Caco-2 (cell line): ENCODE measurements at regions not wholly inside any gene's neighbourhood (a gene's known extent, or its start where the extent isn't known, plus 50 kb on each side); places are given as distances from the start of the nearest gene placed in this dataset.

Experiments used
- BruUV-seq: library from RNA; stranded (reverse); fragments of 400-500 nt; replicated peaks from 2 replicates; lab custom pipeline; 2021; lab: Mats Ljungman, UMichigan
- CTCF ChIA-PET: fragments of 300-600 bp; sonication (Branson Sonifier 250); formaldehyde crosslinking; loops from one replicate; lab custom pipeline; 2022; ENCODE audit warnings: antibody characterized with exemption; lab: Charles Lee
- POLR2A ChIA-PET: fragments of 300-600 bp; sonication (Branson Sonifier 250); formaldehyde crosslinking; loops from one replicate; lab custom pipeline; 2022; ENCODE audit warnings: antibody characterized with exemption; lab: Charles Lee
- DNase-seq, 2 experiments: peaks; one replicate each; pipeline versions ENCODE4 v3.0.0 to v3.0.0-alpha.2; 2020 to 2022
- H3K27me3 ChIP-seq: replicated peaks from 2 replicates; pipeline ENCODE4 v1.6.0; 2011; ENCODE audit warnings: low read length; ENCODE audit not compliant: control insufficient read depth, insufficient read depth
- H3K36me3 ChIP-seq: 2 replicates; pipeline ENCODE4 v1.5.1; 2011; ENCODE audit warnings: low read length; ENCODE audit not compliant: control insufficient read depth, insufficient read depth
- H3K4me1 ChIP-seq: fragments of 250-450 bp; sonication (Bioruptor Pico); 2 replicates; pipeline ENCODE4 v1.5.1; 2020; ENCODE audit warnings: mild to moderate bottlenecking
- H3K4me3 ChIP-seq: 2 replicates; pipeline ENCODE4 v1.5.1; 2011; ENCODE audit warnings: low read depth, mild to moderate bottlenecking, control low read depth, low read length
- H3K9me3 ChIP-seq: fragments of 250-450 bp; sonication (Bioruptor Pico); 2 replicates; pipeline ENCODE4 v1.5.1; 2020; ENCODE audit warnings: mild to moderate bottlenecking, moderate library complexity
- H3K27ac Mint-ChIP-seq: one replicate; pipeline ENCODE4 v1.8.0; 2022; ENCODE audit warnings: mixed read lengths; ENCODE audit not compliant: unreplicated experiment
- H3K27me3 Mint-ChIP-seq: one replicate; pipeline ENCODE4 v1.8.0; 2022; ENCODE audit warnings: mixed read lengths; ENCODE audit not compliant: insufficient read depth, unreplicated experiment
- H3K36me3 Mint-ChIP-seq: one replicate; pipeline ENCODE4 v1.8.0; 2022; ENCODE audit warnings: mild to moderate bottlenecking, mixed read lengths; ENCODE audit not compliant: insufficient read depth, unreplicated experiment
- H3K4me1 Mint-ChIP-seq: one replicate; pipeline ENCODE4 v1.8.0; 2022; ENCODE audit warnings: low read depth, mixed read lengths; ENCODE audit not compliant: unreplicated experiment
- H3K4me3 Mint-ChIP-seq: one replicate; pipeline ENCODE4 v1.8.0; 2022; ENCODE audit warnings: mild to moderate bottlenecking, moderate library complexity, mixed read lengths; ENCODE audit not compliant: unreplicated experiment
- H3K9me3 Mint-ChIP-seq: one replicate; pipeline ENCODE4 v1.8.0; 2022; ENCODE audit warnings: mixed read lengths; ENCODE audit not compliant: unreplicated experiment
- intact Hi-C: fragments of 100-400 bp; cut with micrococcal nuclease; formaldehyde crosslinking; loops from one replicate; pipeline ENCODE4 v1.10.0; 2022; ENCODE audit not compliant: unreplicated experiment
- TF ChIP-seq, protein P1 (sequence below), 2 experiments: fragments of 200-600 bp in 1 of 2; IDR thresholded peaks; 1 replicate in 1 of 2; 2 replicates in 1 of 2; pipeline versions ENCODE4 v1.5.1 to v1.8.0; 2011 to 2022; ENCODE audit warnings: antibody characterized with exemption in 1 of 2, control low read depth in 1 of 2, inconsistent platforms in 1 of 2, low read depth in 1 of 2, low read length in 1 of 2, mild to moderate bottlenecking in 1 of 2, moderate library complexity in 1 of 2; ENCODE audit not compliant: insufficient read depth in 1 of 2, severe bottlenecking in 1 of 2, unreplicated experiment in 1 of 2

DNA sequence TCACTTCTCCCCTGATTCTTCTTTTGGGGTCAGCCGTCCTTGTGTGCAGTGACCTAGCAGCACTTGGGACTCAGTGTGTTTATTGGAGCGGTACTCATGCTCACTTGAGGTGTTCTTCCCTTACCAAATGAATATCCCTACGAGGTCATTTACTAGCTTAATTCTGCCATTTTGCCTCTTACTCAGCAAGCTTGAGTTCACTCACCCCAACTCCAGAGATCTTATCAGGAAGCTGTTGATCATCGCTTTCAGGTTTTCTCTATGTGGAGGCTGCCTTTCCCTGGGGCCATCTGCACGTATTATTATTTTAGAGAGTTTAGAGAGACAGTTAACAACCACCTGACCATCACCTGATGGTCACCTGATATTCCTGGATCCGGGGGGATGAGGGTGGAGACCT lies 1466.0 kb upstream of the GOT2 start:
- Mint-ChIP-seq H3K27ac (no peak overlapping the region), H3K4me1 (no peaks in the 10 kb centered on the region), H3K27me3 (peaks cover 6% of the 10 kb centered on the region), H3K36me3 (no peaks in the 10 kb centered on the region), H3K9me3 (no peaks in the 10 kb centered on the region), H3K4me3 (no peak overlapping the region)
- intact Hi-C loops: loop anchor here (5.0 kb wide), 1 partner anchor 788 kb away; no protein-coding TSS in a partner anchor
- DNase-seq: no peak
- Histone ChIP-seq H3K9me3 (no peaks in the 10 kb centered on the region), H3K4me1 (no peaks in the 10 kb centered on the region), H3K27me3 (no peaks in the 10 kb centered on the region), H3K36me3 (no peaks in the 10 kb centered on the region), H3K4me3 (no peak overlapping the region)
- TF ChIP-seq, protein P1, sequence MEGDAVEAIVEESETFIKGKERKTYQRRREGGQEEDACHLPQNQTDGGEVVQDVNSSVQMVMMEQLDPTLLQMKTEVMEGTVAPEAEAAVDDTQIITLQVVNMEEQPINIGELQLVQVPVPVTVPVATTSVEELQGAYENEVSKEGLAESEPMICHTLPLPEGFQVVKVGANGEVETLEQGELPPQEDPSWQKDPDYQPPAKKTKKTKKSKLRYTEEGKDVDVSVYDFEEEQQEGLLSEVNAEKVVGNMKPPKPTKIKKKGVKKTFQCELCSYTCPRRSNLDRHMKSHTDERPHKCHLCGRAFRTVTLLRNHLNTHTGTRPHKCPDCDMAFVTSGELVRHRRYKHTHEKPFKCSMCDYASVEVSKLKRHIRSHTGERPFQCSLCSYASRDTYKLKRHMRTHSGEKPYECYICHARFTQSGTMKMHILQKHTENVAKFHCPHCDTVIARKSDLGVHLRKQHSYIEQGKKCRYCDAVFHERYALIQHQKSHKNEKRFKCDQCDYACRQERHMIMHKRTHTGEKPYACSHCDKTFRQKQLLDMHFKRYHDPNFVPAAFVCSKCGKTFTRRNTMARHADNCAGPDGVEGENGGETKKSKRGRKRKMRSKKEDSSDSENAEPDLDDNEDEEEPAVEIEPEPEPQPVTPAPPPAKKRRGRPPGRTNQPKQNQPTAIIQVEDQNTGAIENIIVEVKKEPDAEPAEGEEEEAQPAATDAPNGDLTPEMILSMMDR (IDR thresholded peaks at IDR 0.05; ENCODE audit: insufficient read depth in 1 of 2, low read depth in 1 of 2, low read length in 1 of 2, severe bottlenecking in 1 of 2, unreplicated experiment in 1 of 2): no peak
- no TSS peak for BruUV-seq
- POLR2A ChIA-PET: no interaction called here
- CTCF ChIA-PET: no interaction called here

DNA sequence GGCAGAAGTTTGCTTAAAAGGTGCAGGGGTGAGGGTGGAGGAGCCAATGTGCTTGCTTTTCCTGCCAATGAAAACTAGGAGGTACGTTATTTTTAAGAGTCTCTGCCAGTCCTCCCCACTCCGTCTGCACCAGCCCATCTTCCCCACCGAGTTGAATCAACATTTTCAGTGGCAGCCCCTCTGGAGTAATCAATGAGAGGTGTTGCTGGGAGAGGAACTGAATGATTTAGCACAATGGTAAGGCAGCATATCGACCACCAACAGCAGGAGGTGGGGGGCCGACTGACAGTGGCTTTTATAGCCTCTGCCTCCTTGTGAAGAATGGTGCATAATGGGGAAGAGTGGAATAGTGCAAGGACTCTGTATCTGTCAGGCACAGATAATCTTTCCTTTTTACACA lies 1465.0 kb upstream of the GOT2 start:
- no peaks in the 10 kb centered on the region for H3K36me3 Mint-ChIP-seq
- ChIA-PET CTCF (no interaction called here), POLR2A (no interaction called here)
- no peak overlapping the region for H3K27ac Mint-ChIP-seq
- Histone ChIP-seq H3K4me1 (no peaks in the 10 kb centered on the region), H3K4me3 (no peak overlapping the region), H3K27me3 (no peaks in the 10 kb centered on the region), H3K36me3 (no peaks in the 10 kb centered on the region), H3K9me3 (no peaks in the 10 kb centered on the region)
- H3K4me1 Mint-ChIP-seq: no peaks in the 10 kb centered on the region
- DNase-seq: no peak
- TF ChIP-seq, protein P1 (IDR thresholded peaks at IDR 0.05; ENCODE audit: insufficient read depth in 1 of 2, low read depth in 1 of 2, low read length in 1 of 2, severe bottlenecking in 1 of 2, unreplicated experiment in 1 of 2): no peak
- no peaks in the 10 kb centered on the region for H3K9me3 Mint-ChIP-seq
- no TSS peak for BruUV-seq
- H3K4me3 Mint-ChIP-seq: no peak overlapping the region
- peaks cover 6% of the 10 kb centered on the region for H3K27me3 Mint-ChIP-seq
- intact Hi-C loops: no loop called here

DNA sequence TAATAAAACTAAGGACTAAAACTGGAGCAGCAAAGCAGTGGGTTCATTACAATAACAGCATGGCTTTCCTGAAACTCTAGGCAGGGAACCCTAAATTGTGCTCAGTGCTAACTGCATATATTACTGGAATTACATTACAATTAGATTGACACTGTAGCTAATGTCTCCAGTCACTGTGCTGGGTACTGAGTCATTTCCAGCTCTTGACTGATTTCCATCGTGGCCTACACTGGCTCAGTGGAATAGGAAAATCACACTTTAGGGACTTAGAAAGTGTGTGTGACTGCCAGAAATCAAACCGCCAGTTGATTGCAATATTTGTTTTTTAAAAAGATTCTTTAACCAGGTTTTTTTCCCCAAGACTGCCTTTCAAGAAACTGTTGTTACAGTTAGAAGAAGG lies 1447.4 kb upstream of the GOT2 start:
- DNase-seq: no peak
- no TSS peak for BruUV-seq
- TF ChIP-seq, protein P1 (IDR thresholded peaks at IDR 0.05; ENCODE audit: insufficient read depth in 1 of 2, low read depth in 1 of 2, low read length in 1 of 2, severe bottlenecking in 1 of 2, unreplicated experiment in 1 of 2): no peak
- Histone ChIP-seq H3K4me3 (no peak overlapping the region), H3K27me3 (no peaks in the 10 kb centered on the region), H3K9me3 (0 out of 2 replicates have a peak, but pooled peaks cover 4% of the 10 kb centered on the region), H3K36me3 (no peaks in the 10 kb centered on the region), H3K4me1 (no peaks in the 10 kb centered on the region)
- Mint-ChIP-seq H3K27ac (no peak overlapping the region), H3K4me1 (no peaks in the 10 kb centered on the region), H3K4me3 (no peak overlapping the region), H3K9me3 (peaks cover 8% of the 10 kb centered on the region), H3K27me3 (peaks cover 13% of the 10 kb centered on the region), H3K36me3 (no peaks in the 10 kb centered on the region)
- ChIA-PET CTCF (no interaction called here), POLR2A (no interaction called here)
- intact Hi-C loops: no loop called here
